ENCODE measurements at regions not wholly inside any gene's neighbourhood (a gene's known extent, or its start where the extent isn't known, plus 50 kb on each side); places are given as distances from the start of the nearest gene placed in this dataset.
"Not testable (repeated sequence)": the region's sequence is repeated elsewhere in the genome, so short reads cannot be mapped to it uniquely, and the experiment has no call there.

DNA sequence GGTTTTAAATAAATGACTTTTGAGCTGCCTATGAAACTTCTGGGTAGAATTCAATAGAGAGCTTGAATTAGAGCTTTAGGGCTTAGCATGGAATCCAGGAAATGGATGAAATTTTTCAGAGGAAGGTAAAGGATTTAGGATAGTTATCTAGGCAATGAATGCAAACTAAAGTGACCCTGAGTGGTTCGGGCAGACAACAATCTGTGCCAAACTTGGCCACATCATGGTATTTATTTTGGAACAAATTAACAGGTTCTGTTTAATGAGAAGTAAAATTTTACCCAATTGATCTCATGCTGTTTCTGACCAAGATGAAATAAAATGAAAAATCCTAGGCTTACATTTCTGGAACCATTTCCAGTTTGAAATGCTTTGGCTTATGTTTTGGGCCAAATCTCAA is 934.4 kb downstream of the MAT2B start:
- in situ Hi-C loops (cut with HindIII; ENCODE audit: low sequenced_read_pairs) = no loop called here

DNA sequence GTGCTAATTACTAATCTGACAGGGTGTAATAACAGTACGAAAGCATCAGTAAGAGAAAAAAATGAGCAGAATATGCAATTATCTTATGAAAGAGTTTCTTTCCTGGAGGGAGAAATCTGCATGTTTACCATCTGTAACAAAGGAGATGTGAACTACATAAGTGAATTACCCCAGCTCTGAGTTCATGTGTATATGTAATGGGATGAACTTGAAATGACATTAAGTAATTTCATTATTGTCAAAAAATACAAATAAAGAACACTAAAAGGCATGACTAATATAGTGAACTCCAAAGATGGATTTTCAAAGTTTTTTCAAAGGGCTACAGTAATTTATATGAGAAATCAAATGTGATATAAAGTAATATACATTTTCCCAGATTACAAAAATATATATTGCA is 944.0 kb downstream of the MAT2B start:
- in situ Hi-C loops (cut with HindIII; ENCODE audit: low sequenced_read_pairs) = no loop called here

DNA sequence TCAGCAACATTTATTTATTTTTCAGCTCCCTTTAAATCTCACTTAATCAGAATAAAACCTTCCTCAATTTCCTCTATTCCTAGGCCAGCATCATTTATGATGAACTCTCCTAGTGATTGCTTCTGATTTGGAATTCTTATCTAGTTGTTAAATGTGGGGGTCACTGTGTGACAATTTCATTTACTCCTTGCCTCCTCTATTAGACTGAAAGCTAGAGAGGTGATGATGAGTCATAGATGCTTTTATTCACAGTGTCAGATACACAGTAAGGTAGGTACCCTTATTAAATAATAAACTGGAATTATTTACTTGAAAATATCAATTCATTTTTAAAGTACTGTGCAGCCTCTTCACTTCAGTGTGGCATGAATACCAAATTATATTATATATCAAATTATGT is 960.6 kb downstream of the MAT2B start:
- in situ Hi-C loops (cut with HindIII; ENCODE audit: low sequenced_read_pairs) = no loop called here

DNA sequence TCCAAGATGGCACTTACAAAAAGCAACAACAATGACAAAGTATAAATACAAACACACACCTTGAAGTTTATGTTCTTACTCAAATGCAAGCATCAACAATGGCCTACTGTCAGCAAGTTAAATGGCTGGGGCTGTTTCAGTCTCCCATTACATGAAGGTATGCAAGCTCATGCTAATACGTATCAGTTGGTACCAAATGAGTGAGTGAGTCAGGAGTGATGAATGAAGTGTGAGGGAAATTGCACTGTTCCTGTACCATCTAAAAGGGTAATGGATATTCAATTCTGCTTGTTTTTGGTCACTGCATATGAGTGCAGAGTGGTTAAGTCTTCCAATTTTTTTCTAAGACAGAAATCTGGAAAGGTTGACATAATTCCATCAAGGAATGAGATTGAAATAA is 964.9 kb downstream of the MAT2B start:
- in situ Hi-C loops (cut with HindIII; ENCODE audit: low sequenced_read_pairs) = no loop called here

DNA sequence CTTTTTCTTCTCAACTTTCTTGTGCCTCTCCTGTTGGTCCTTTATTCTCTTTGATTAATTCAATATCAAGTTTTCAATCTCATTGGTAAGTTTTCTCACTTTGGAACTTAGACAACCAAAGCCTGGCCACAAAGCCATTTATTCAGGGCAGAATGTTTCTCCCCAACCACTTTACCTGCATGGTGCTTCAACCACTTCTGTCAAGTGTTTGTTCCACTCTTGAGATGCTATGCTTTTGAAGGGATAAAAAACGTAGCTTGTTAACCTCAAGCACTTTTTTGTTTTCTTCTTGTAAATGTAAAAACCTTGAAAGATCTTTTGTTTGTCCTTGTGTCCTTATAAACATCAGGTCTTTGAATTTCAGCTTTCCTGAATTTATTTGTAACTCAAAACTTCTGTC is 966.7 kb downstream of the MAT2B start:
- in situ Hi-C loops (cut with HindIII; ENCODE audit: low sequenced_read_pairs) = no loop called here

DNA sequence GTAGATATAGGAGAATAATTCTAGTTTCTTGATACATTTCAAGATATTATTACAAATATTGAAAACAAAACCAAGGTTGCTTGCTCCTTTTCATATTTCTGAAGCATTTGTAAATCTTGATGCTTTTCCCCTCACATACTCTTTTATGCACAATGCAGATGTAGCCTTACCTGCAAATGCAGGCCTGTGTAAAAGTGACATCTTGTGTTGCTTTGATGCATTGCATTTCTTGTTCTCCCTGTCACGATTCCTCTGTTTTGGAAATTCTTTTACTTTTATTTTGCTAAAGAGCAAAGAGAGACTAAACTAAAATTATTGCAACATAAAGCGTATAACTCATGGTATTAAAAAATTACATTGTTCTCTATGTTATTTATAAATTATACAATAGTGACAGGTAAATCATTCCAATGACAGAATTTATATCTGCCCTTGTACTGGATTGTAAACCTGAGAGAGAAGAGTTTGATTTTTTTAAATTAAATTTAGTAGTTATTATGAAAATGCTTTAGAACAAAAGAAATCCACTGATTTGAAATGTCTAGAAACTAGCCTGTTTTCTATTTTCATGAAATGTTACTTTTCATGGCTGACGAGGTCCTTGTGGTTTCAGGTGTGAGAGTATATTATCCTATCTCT is 970.0 kb downstream of the MAT2B start:
- in situ Hi-C loops (cut with HindIII; ENCODE audit: low sequenced_read_pairs) = no loop called here

DNA sequence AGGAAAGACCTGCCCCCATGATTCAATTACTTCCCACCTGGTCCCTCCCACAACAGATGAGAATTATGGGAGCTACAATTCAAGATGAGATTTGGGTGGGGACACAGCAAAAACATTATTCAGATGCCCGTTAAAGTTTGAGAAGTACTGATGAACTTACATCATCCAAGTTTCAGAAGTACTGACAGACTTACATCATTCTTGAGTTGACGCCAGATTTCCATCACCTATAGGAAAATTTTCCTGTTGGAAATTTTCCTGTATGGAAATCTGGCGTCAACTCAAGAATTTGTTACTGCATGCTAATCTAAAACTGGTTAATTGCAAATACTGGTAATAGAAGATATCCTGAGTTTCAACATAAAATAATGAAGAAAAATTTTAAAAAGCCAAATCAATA is 975.9 kb downstream of the MAT2B start:
- in situ Hi-C loops (cut with HindIII; ENCODE audit: low sequenced_read_pairs) = no loop called here

DNA sequence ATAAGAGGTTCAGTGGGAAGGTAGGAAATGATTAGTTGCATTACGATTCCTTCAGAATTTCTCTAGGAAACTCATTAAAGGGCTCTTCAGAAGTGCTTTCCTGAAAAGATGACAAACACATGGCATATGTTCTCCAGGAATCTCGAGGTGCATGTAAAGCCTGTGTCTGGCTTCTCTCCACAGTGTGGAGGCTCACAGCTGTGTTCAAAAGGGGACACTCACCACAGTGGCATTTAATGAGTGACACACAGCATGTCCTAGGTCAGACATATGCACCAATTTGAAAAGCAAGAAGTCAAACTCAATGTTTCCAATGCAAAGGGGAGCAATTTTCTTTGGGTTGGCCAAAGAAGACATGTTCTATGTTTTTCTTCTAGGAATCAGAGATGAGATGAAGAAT is 976.9 kb downstream of the MAT2B start:
- in situ Hi-C loops (cut with HindIII; ENCODE audit: low sequenced_read_pairs) = no loop called here

DNA sequence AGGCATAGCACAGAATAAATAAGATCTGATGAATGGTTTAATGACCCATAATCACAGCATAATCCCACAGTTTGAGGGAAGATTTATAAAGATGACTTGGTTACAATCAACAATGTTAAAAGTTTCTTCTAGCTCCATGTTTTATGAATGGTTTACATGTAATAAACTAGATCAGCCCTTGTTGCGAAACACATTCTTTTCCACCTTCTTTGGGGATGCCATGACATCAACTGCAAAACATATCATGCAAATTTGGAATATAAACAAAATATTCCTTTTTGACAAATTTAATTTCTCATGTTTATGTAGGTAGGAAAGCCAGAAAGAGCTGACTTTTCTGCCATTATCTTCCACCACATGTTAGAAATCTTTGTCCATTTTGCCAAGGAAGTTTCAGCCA is 979.5 kb downstream of the MAT2B start:
- in situ Hi-C loops (cut with HindIII; ENCODE audit: low sequenced_read_pairs) = no loop called here

DNA sequence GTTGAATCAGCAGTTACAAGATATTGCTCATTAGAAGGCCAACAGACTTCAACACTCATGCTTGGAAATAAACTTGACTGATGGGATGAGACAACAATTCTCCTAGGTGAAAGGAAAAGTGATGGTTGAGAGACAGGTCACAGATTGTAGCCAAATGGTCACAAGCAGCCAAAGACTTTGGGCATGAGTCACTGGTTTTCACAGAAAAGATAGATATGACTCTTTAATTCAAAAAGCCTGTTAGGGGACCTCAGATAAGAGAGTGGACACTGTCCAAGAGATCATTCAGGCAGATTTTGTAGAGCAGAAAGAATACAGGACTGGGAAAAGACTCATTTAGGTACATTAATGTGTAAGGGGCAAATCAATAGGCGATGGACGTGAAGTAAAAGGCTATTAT is 982.5 kb downstream of the MAT2B start:
- in situ Hi-C loops (cut with HindIII; ENCODE audit: low sequenced_read_pairs) = no loop called here

DNA sequence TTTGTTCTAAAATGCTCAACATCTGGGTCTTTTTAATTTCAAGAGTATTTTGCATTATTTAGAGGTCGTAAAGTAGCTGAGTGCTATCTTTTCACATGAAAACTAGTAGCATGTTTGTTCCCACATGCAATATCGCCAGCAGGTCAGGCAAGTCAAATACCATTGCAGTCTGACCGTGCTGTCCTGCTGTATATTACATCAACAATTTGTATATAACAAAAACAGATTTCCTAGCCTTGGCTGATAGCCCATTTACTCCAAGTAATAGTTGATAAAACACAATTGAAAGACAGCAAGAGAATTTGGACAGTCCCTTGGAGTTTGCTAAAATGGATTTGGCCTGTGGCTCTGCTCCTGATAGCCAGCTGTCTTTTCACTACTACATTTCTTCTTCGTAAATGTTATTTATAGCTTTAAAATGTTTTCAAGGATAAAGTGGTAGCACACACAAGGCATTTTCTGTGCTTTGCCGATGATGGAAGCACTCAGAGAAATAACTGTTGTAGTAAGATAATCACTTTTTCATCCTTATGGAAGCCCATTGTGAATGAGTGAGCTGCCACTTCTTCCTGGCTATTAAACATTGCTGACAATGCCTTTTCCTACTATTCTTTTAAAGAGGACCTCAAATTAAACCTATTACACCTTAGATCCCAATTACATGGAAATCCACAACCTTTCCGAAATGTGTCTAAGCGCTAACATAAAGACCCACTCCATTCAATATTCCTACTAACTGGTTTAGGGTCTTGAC is 992.1 kb downstream of the MAT2B start:
- in situ Hi-C loops (cut with HindIII; ENCODE audit: low sequenced_read_pairs) = no loop called here

DNA sequence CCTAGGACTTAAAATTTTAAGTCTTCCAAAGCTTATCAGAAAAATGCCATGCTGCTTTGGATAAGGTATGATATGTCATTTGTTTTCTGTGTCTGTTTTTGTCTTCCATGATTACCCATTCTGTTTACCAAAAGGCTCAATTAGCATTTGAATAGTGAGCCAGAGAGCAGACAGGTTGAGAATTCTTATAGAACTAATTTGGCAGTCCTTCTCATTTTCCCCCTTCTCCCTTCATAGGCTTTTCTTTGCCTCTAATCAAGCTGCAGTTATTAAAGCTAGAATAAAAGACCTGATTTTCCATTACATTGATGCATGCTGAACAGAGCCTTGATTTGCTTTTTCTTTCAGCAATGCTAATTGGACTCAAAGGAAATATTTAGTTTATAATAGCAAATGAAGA is 993.0 kb downstream of the MAT2B start:
- in situ Hi-C loops (cut with HindIII; ENCODE audit: low sequenced_read_pairs) = no loop called here

DNA sequence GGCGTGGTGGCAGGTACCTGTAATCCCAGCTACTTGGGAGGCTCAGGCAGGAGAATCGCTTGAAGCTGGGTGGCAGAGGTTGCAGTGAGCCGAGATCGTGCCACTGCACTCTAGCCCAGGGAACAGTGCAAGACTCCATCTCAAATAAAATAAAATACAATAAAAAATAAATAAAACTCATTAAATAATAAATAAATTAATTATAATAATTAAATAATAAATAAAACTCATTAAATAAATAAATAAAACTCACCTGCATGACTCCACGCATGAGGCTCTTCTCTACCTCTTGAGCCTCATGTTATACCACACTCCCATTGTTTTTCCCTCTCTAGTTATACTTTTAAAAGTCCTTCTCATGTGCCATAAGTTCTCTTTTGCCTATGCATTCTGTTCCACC is 995.4 kb downstream of the MAT2B start:
- in situ Hi-C loops (cut with HindIII; ENCODE audit: low sequenced_read_pairs) = no loop called here

DNA sequence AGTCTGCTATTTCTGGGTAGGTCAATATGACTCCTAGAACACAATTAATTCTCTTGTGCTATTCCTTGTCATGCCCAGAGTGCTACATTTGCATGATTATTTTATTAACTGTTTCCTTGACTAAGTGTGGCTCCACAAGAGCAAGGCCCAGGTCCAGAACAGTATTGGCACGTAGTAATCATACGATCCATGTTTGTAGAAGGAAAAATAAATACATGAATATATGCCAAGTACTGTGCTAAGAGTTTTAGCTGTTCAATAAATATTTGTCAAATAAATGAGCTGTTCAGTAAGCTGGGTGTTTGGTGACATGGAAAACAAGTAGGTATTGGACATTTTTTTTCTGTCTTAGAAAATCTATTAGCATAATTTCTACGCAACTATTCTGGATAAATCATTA is 995.9 kb downstream of the MAT2B start:
- in situ Hi-C loops (cut with HindIII; ENCODE audit: low sequenced_read_pairs) = no loop called here

DNA sequence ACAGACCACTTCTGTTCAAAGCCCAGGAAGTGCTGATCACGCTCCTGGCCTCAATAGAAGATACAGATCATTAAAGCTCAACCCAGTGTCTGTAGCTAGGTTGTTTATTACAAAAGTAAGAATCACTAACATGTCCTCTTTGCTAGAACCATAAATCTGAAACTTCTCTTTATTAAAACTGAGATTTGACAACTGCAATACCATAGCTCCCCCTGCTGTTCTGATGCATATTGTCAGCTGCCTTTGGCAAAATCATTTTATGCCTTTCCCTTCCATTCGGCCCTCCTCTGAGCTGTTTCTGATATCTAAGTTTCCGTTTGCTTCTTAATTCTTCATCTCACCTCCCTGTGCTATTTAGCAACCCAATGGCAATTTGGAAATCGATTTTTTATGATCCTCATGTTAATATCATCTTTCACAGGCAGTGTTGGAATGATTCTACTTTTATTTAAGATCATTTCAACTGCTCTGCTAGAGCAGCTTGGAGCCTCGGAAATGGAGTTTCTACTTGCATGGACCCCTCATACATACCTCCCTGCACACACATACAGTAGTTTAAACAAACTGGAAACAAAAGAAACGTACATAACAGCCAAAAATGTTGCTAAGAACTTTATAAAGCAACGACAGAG is 998.8 kb downstream of the MAT2B start:
- in situ Hi-C loops (cut with HindIII; ENCODE audit: low sequenced_read_pairs) = no loop called here

DNA sequence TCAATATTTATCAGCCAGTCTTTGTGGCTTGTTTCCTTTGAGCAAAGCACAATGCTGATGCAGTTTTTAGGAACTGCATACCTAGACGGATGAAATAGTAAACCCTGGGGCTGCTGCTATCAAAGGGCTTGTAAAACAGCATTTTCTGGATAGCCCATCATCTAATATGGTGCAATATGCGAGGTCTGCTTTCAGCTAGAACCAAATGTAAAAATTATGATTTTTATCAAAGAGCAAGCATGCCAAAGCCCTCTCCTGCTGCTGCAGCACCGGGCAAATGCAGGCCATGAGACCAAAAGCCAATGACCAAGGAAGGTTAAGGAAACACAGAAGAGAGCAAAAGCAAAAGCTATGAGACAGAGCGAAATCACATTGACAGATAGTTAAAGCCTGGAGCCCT is 1000.4 kb downstream of the MAT2B start:
- in situ Hi-C loops (cut with HindIII; ENCODE audit: low sequenced_read_pairs) = no loop called here

DNA sequence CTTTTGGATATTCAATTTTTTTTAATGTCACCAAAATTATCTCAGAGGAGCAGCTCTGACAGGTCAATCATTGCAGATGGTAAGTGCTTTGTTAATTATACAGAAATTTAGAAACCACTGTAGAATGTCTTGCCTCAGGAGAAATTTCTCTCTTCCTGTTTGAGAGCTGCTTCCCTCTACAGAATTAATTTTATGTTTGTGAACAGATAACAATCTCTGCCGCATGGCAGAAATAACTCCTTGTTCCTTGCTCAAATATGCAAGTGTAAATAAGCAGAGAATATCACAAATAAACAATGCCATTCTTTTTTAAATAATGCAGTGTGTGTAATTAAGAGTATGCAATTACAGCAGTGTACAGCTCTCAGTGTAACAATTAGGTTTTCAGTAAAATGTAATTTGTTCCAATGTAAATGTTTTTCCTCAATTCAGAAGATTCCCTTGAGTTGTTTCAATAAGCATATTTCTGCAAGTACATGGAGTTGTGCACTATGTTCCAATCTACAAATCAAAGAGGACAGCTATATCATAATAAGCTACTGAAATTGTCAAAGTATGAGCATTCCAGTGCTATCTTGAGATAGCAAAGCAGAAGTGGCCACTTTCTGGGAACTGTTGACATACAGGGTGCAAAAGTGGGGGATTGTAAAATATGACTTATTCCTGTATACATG is 1012.8 kb downstream of the MAT2B start:
- in situ Hi-C loops (cut with HindIII; ENCODE audit: low sequenced_read_pairs) = no loop called here

DNA sequence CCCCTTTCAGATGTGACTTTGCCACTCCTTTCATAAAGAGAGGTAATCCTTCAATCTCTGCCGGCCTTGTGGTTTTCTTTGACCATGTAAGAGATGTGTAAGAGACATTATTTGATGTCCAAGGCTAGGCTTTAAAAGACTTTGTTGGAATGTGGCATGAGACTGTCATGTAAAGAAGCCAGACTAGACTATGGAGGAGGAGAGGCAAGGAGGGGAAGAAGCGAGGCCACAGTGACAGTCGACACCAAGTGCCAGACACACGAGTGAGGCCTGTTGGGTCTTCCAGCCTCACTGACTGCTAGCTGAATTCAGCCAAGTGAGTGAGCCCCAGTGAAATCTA is 1013.3 kb downstream of the MAT2B start:
- in situ Hi-C loops (cut with HindIII; ENCODE audit: low sequenced_read_pairs) = no loop called here

DNA sequence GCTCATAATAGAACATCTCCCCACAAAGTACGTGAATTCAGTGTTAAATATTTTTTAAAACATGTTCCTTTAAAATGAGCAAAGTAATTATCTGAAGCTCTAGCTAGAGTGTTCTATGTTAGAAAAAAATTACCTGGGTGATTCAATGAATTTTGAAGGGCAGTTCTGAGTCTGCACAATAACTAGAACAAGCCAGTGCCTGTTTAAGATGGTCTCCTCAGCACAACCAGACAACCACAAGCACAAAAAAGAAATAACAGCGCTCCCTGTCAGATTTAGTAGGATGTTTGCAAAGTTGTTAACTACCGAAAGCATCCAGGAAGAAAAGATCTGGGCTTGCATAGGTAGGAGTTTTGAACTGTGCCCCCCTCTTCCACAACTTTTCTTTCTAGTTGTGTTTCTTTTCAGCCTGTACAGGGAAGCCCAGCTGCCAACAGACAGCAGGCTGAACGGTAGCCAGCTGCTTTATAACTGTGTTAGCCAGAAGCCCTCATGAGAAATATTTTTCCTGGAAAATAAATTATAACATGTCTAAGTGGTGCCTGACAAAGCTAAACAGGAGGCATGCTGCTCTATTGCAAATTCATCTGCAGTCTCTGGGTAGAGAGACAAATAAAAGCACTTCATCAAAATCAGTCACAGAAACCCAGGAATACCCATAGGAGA is 1026.9 kb downstream of the MAT2B start:
- in situ Hi-C loops (cut with HindIII; ENCODE audit: low sequenced_read_pairs) = no loop called here

DNA sequence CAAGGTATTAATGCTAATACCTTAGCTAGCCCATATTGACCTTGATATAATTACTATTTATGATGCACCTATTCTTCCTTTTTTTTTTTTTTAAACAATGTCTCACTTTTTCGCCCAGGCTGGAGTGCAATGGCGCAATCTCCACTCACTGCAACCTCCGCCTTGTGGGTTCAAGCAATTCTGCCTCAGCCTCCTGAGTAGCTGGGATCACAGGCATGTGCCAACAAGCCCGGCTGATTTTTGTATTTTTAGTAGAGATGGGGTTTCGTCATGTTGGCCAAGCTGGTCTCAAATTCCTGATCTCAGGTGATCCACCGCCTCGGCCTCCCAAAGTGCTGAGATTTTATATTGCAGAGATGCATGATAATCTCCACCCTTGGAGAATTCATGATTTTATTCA is 1028.0 kb downstream of the MAT2B start:
- in situ Hi-C loops (cut with HindIII; ENCODE audit: low sequenced_read_pairs) = not testable (repeated sequence)

DNA sequence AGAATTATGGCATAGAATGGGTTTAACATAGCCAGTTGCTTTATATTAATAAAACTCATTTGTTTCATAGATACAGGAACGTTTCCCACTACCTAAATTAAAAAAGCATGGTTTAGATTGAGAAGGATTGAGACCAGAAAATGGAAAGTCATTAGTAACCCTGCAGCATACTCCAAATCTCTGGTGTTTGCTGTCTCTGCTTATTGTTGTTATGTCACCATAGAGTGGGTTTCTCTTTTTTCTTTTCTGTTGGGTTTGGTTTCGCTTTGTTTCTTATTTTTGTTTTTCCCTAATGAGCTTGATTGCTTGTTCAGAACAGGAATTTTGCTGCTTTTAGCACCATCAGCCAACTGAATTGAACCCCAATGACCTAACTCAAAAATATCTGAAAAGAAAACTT is 1034.8 kb downstream of the MAT2B start:
- in situ Hi-C loops (cut with HindIII; ENCODE audit: low sequenced_read_pairs) = no loop called here
